ENCODE measurements at regions not wholly inside any gene's neighbourhood (a gene's known extent, or its start where the extent isn't known, plus 50 kb on each side); places are given as distances from the start of the nearest gene placed in this dataset.

- no peak for DNase-seq (ENCODE audit: low read depth)
- no peak overlapping the region for H3K4me3 ChIP-seq (ENCODE audit: low read depth, low read length)
- TF ChIP-seq MYC (IDR thresholded peaks at IDR 0.05; ENCODE audit: low read depth, low read length) (no peak), POLR2A (IDR thresholded peaks at IDR 0.05; ENCODE audit: extremely low read depth, insufficient read length) (no peak), MAX (IDR thresholded peaks at IDR 0.05; ENCODE audit: low read depth, low read length) (no peak), CTCF (IDR thresholded peaks at IDR 0.05; ENCODE audit: low read depth, low read length) (no peak)
Observed at GRCh38 chr13:68929075-68929745, 1178.4 kb upstream of the ATXN8OS start.

GRCh38 chr13:68927387-68928026 is 1180.1 kb upstream of the ATXN8OS start:
- no peak overlapping the region for H3K4me3 ChIP-seq (ENCODE audit: low read depth, low read length)
- TF ChIP-seq CTCF (IDR thresholded peaks at IDR 0.05; ENCODE audit: low read depth, low read length) (peak; percentile 47), MAX (IDR thresholded peaks at IDR 0.05; ENCODE audit: low read depth, low read length) (no peak), POLR2A (IDR thresholded peaks at IDR 0.05; ENCODE audit: extremely low read depth, insufficient read length) (no peak)
- DNase-seq (ENCODE audit: low read depth) = peak; percentile 22

DNA sequence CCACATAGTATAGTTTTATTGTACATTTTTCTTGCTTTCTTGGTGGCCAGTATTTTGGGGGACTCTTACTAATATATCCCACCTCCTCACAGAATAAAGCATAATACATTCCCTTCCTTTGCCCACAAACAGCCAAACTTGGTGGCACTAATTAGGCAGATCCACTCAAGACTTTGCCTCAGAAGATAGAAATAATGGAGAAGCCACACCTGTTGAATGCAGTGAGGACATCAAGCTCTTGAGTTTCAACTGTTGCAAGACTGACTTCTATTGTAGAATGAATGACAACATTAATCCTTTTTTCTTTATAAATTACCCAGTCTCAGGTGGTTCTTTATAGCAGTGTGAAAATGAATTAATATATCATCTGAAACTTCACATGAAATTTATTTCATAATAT is 1183.6 kb upstream of the ATXN8OS start:
- DNase-seq (ENCODE audit: low read depth) = no peak
- no peak overlapping the region for H3K4me3 ChIP-seq (ENCODE audit: low read depth, low read length)
- TF ChIP-seq MYC (IDR thresholded peaks at IDR 0.05; ENCODE audit: low read depth, low read length) (no peak), POLR2A (IDR thresholded peaks at IDR 0.05; ENCODE audit: extremely low read depth, insufficient read length) (no peak), MAX (IDR thresholded peaks at IDR 0.05; ENCODE audit: low read depth, low read length) (no peak), CTCF (IDR thresholded peaks at IDR 0.05; ENCODE audit: low read depth, low read length) (no peak)

DNA sequence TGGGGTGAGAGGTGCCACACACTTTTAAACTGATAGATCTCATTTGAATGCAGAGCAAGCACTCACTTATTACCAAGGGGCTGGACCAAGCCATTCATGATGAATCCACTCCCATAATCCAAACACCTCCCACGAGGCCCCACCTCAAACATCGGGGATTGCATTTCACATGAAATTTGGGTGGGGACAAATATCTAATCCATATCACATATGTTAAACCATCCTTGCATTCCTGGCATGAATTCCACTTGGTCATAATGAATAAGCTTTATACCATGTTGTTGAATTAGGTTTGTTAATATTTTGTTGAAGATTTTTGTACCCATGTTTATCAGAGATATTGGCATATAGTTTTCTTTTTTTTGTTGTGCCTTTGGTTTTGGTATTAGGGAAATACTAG is 1198.7 kb upstream of the ATXN8OS start:
- no peak for DNase-seq (ENCODE audit: low read depth)
- no peak overlapping the region for H3K4me3 ChIP-seq (ENCODE audit: low read depth, low read length)
- TF ChIP-seq POLR2A (IDR thresholded peaks at IDR 0.05; ENCODE audit: extremely low read depth, insufficient read length) = no peak
- no peak for TF ChIP-seq CTCF (IDR thresholded peaks at IDR 0.05; ENCODE audit: low read depth, low read length)
- no peak for TF ChIP-seq MYC (IDR thresholded peaks at IDR 0.05; ENCODE audit: low read depth, low read length)
- no peak for TF ChIP-seq MAX (IDR thresholded peaks at IDR 0.05; ENCODE audit: low read depth, low read length)

- DNase-seq (ENCODE audit: low read depth) = no peak
- no peak overlapping the region for H3K4me3 ChIP-seq (ENCODE audit: low read depth, low read length)
- TF ChIP-seq MYC (IDR thresholded peaks at IDR 0.05; ENCODE audit: low read depth, low read length) (no peak), MAX (IDR thresholded peaks at IDR 0.05; ENCODE audit: low read depth, low read length) (no peak), POLR2A (IDR thresholded peaks at IDR 0.05; ENCODE audit: extremely low read depth, insufficient read length) (no peak), CTCF (IDR thresholded peaks at IDR 0.05; ENCODE audit: low read depth, low read length) (no peak)
Observed at GRCh38 chr13:68905186-68905585, 1202.4 kb upstream of the ATXN8OS start.
